HepG2 (cell line): ENCODE measurements at regions not wholly inside any gene's neighbourhood (a gene's known extent, or its start where the extent isn't known, plus 50 kb on each side); places are given as distances from the start of the nearest gene placed in this dataset.

ENCODE experiments used
- ATAC-seq: fragments of 200-7000 bp; cut with Tn5 transposase; 3 replicates; pipeline ENCODE4 v1.9.1; 2020; ENCODE audit warnings: mild to moderate bottlenecking, moderate library complexity
- BruUV-seq: library from RNA; stranded (reverse); fragments of 400-500 nt; replicated peaks from 2 replicates; lab custom pipeline; 2021; lab: Mats Ljungman, UMichigan
- CTCF ChIA-PET: fragments of 300-600 bp; formaldehyde crosslinking; extraction: SDS; loops from one replicate; lab custom pipeline; 2021; ENCODE audit warnings: low total read pairs, inconsistent platforms, low intra/inter-chr PET ratio; lab: Yijun Ruan, JAX
- POLR2A ChIA-PET: fragments of 350-600 bp; sonication (Branson Sonifier 250); formaldehyde crosslinking; loops from one replicate; lab custom pipeline; 2020; ENCODE audit warnings: antibody characterized with exemption, inconsistent platforms; lab: Yijun Ruan, JAX
- DNase-seq: peaks from one replicate; pipeline ENCODE4 v3.0.0-alpha.2; 2015; ENCODE audit warnings: low spot score
- FAIRE-seq: peaks from 3 replicates; lab custom pipeline; 2011; peaks lifted over from hg19 to GRCh38; lab: Jason Lieb, UNC
- H2AFZ ChIP-seq: one replicate; pipeline ENCODE4 v1.6.1; 2011; ENCODE audit warnings: low read length, inconsistent platforms
- H3K27ac ChIP-seq: fragments of 300-600 bp; 3 replicates; pipeline ENCODE4 v1.8.0; 2011; ENCODE audit warnings: mixed run types, mild to moderate bottlenecking, mixed read lengths, low read length, inconsistent platforms; ENCODE audit not compliant: insufficient read depth; ENCODE audit errors: extremely low read length
- H3K27me3 ChIP-seq, 2 experiments: fragments of 200-600 bp in 1 of 2; 2 replicates in 1 of 2; 3 replicates in 1 of 2; pipeline versions ENCODE4 v1.6.0 to v1.8.0; 2011; ENCODE audit warnings: low read length in 2 of 2, mild to moderate bottlenecking in 2 of 2, moderate library complexity in 2 of 2, inconsistent platforms in 1 of 2; ENCODE audit not compliant: insufficient read depth in 2 of 2, control insufficient read depth in 1 of 2
- H3K36me3 ChIP-seq, 2 experiments: fragments of 200-600 bp in 1 of 2; replicated peaks in 1 of 2; 2 replicates in 1 of 2; 3 replicates in 1 of 2; pipeline versions ENCODE4 v1.5.1 to v1.8.0; 2011; ENCODE audit warnings: low read length in 2 of 2, inconsistent platforms in 1 of 2; ENCODE audit not compliant: insufficient read depth in 2 of 2, control insufficient read depth in 1 of 2
- H3K4me1 ChIP-seq: 2 replicates; pipeline ENCODE4 v1.5.1; 2012; ENCODE audit warnings: low read length, inconsistent platforms; ENCODE audit not compliant: insufficient read depth
- H3K4me2 ChIP-seq: 2 replicates; pipeline ENCODE4 v1.6.0; 2011; ENCODE audit warnings: low read depth, low read length, inconsistent platforms
- H3K4me3 ChIP-seq, 3 experiments: fragments of 200-600 bp in 1 of 3; sonication (generic), shearing (Covaris generic) in 1 of 3; replicated peaks in 1 of 3; 2 replicates each; pipeline ENCODE4 v1.5.1; 2011 to 2016; ENCODE audit warnings: low read length in 3 of 3, inconsistent platforms in 2 of 3, low read depth in 2 of 3, mild to moderate bottlenecking in 2 of 3, control low read depth in 1 of 3, mixed read lengths in 1 of 3; ENCODE audit not compliant: insufficient read depth in 1 of 3
- H3K79me2 ChIP-seq: one replicate; pipeline ENCODE4 v1.6.1; 2011; ENCODE audit warnings: low read length, inconsistent platforms; ENCODE audit not compliant: insufficient read depth
- H3K9ac ChIP-seq: 2 replicates; pipeline ENCODE4 v1.6.0; 2011; ENCODE audit warnings: mild to moderate bottlenecking, low read depth, low read length, inconsistent platforms; ENCODE audit not compliant: insufficient read depth
- H3K9me3 ChIP-seq: 2 replicates; pipeline ENCODE4 v1.5.1; 2012; ENCODE audit warnings: mild to moderate bottlenecking, low read length
- H4K20me1 ChIP-seq: 2 replicates; pipeline ENCODE4 v1.6.0; 2011; ENCODE audit warnings: inconsistent platforms, mild to moderate bottlenecking, low read length, moderate library complexity; ENCODE audit not compliant: insufficient read depth
- CBFB ChIP-seq: sonication (generic); formaldehyde crosslinking; IDR thresholded peaks from 2 replicates; pipeline ENCODE4 v1.4.0; 2020; ENCODE audit warnings: missing genetic modification reagents
- NFE2L2 ChIP-seq: fragments of 150-350 bp; IDR thresholded peaks from 2 replicates; pipeline ENCODE4 v1.6.1; 2014; ENCODE audit warnings: low read length
- PBX3 ChIP-seq: sonication (generic); formaldehyde crosslinking; IDR thresholded peaks from 2 replicates; pipeline ENCODE4 v1.8.1; 2023; ENCODE audit warnings: missing genetic modification reagents, inconsistent platforms, borderline replicate concordance
- PCBP2 ChIP-seq: fragments of 200-400 bp; formaldehyde crosslinking; optimal IDR thresholded peaks from 2 replicates; pipeline ENCODE3; 2018; ENCODE audit warnings: low read length, low read depth; ENCODE audit not compliant: poor library complexity, severe bottlenecking
- POGK ChIP-seq: sonication (generic); formaldehyde crosslinking; conservative IDR thresholded peaks from 2 replicates; pipeline ENCODE4 v1.8.0; 2022; ENCODE audit warnings: mild to moderate bottlenecking, moderate library complexity, missing genetic modification reagents
- RFXANK ChIP-seq: IDR thresholded peaks from 2 replicates; pipeline ENCODE4 v1.6.1; 2016
- SP1 ChIP-seq, 2 experiments: fragments of 450-650 bp in 1 of 2; sonication (generic) in 1 of 2; formaldehyde crosslinking in 1 of 2; IDR thresholded peaks; 2 replicates each; pipeline versions ENCODE4 v1.4.0 to v1.6.1; 2016 to 2020; ENCODE audit warnings: missing genetic modification reagents in 1 of 2
- TRAFD1 ChIP-seq: sonication (generic); formaldehyde crosslinking; IDR thresholded peaks from 2 replicates; pipeline ENCODE4 v1.5.1; 2020; ENCODE audit warnings: missing genetic modification reagents, mild to moderate bottlenecking, borderline replicate concordance
- TSC22D2 ChIP-seq: sonication (generic); formaldehyde crosslinking; IDR thresholded peaks from 2 replicates; pipeline ENCODE4 v1.5.1; 2020; ENCODE audit warnings: missing genetic modification reagents, mild to moderate bottlenecking, borderline replicate concordance
- ZBTB1 ChIP-seq: sonication (generic); formaldehyde crosslinking; IDR thresholded peaks from 2 replicates; pipeline ENCODE4 v1.4.0; 2020; ENCODE audit warnings: missing genetic modification reagents, borderline replicate concordance
- ZNF280D ChIP-seq: sonication (generic); formaldehyde crosslinking; IDR thresholded peaks from 2 replicates; pipeline ENCODE4 v1.5.1; 2020; ENCODE audit warnings: mild to moderate bottlenecking, missing genetic modification reagents
- ZNF367 ChIP-seq: sonication (generic); formaldehyde crosslinking; IDR thresholded peaks from 2 replicates; pipeline ENCODE4 v1.4.0; 2020; ENCODE audit warnings: missing genetic modification reagents, borderline replicate concordance
- ZNF710 ChIP-seq: sonication (generic); formaldehyde crosslinking; IDR thresholded peaks from 2 replicates; pipeline ENCODE4 v1.5.0; 2020; ENCODE audit warnings: mild to moderate bottlenecking, missing genetic modification reagents, borderline replicate concordance
- ZNF773 ChIP-seq: sonication (generic); formaldehyde crosslinking; IDR thresholded peaks from 2 replicates; pipeline ENCODE4 v1.4.0; 2020; ENCODE audit warnings: missing genetic modification reagents, borderline replicate concordance
- WGBS: methylation state at CpG from one replicate; pipeline ENCODE4 v1.1.6; 2017; ENCODE audit warnings: low lambda C conversion rate; 5-methylcytosine and 5-hydroxymethylcytosine counted together
- in situ Hi-C: cut with HindIII; loops from 2 replicates; pipeline ENCODE4 v1.10.0; 2017; ENCODE audit warnings: low pct_unique_long_range_greater_than_20kb; ENCODE audit not compliant: extremely low pct_ligation_motif_present
- intact Hi-C: fragments of 100-400 bp; cut with micrococcal nuclease; formaldehyde crosslinking; loops from one replicate; pipeline ENCODE4 v1.10.0; 2022; ENCODE audit not compliant: unreplicated experiment

GRCh38 chr21:16013570-16013969 lies 283.8 kb downstream of the USP25 start (continued):
- TF ChIP-seq ZNF710: no peak
- TF ChIP-seq NFE2L2: no peak
- TF ChIP-seq CBFB (CRISPR knock-in tag): no peak
- no peak for TF ChIP-seq TRAFD1 (CRISPR knock-in tag)
- TF ChIP-seq, all 625 proteins: peak for 0

GRCh38 chr21:16020878-16021277 lies 291.1 kb downstream of the USP25 start:
- no peak overlapping the region for H2AFZ ChIP-seq
- WGBS: 25% methylated on average over 2 of the region's 2 CpGs
- H3K79me2 ChIP-seq: no peaks in the 10 kb centered on the region
- no peak overlapping the region for H3K4me2 ChIP-seq
- CTCF ChIA-PET: no interaction called here
- no peaks in the 10 kb centered on the region for H3K4me1 ChIP-seq
- DNase-seq (no peak), FAIRE-seq (no peak), ATAC-seq (no peak)
- H3K36me3 ChIP-seq: no peaks in the 10 kb centered on the region
- H4K20me1 ChIP-seq: no peaks in the 10 kb centered on the region
- no TSS peak for BruUV-seq
- no peaks in the 10 kb centered on the region for H3K9me3 ChIP-seq
- no peak overlapping the region for H3K4me3 ChIP-seq
- in situ Hi-C loops: no loop called here
- no peak overlapping the region for H3K9ac ChIP-seq
- no peak overlapping the region for H3K27ac ChIP-seq
- intact Hi-C loops: no loop called here
- H3K27me3 ChIP-seq: no peaks in the 10 kb centered on the region
- POLR2A ChIA-PET: no interaction called here
- TF ChIP-seq POGK (CRISPR knock-in tag) (no peak), PBX3 (CRISPR knock-in tag) (no peak), ZNF773 (CRISPR knock-in tag) (no peak), PCBP2 (no peak), TSC22D2 (CRISPR knock-in tag) (no peak), SP1 (IDR thresholded peaks at IDR 0.05) (no peak), SP1 (CRISPR knock-in tag; IDR thresholded peaks at IDR 0.05) (no peak), RFXANK (CRISPR knock-in tag) (no peak), ZBTB1 (CRISPR knock-in tag) (no peak), ZNF280D (CRISPR knock-in tag) (no peak), ZNF367 (no peak)
